ENCODE measurements at regions not wholly inside any gene's neighbourhood (a gene's known extent, or its start where the extent isn't known, plus 50 kb on each side); places are given as distances from the start of the nearest gene placed in this dataset.

- Histone ChIP-seq H3K23ac (ENCODE audit: low read length in 2 of 2) (no peak overlapping the region), H3K9ac (ENCODE audit: low read length) (no peak overlapping the region), H3K4ac (ENCODE audit: low read depth in 1 of 2, low read length in 2 of 2) (no peak overlapping the region), H3K27me3 (ENCODE audit: control insufficient read depth in 1 of 2, insufficient read depth in 1 of 2, low read length in 2 of 2) (peaks cover 0 to 6% of the 10 kb centered on the region in 2 experiments), H3K18ac (ENCODE audit: low read depth in 1 of 2, low read length in 2 of 2) (peak overlapping the region in 1 of 2 experiments; percentile 46), H2BK12ac (ENCODE audit: low read length in 2 of 2) (peak overlapping the region; percentile 6 to 54), H2AFZ (ENCODE audit: low read depth, low read length) (no peak overlapping the region), H3K27ac (ENCODE audit: low read length, poor library complexity, severe bottlenecking) (no peak overlapping the region), H3K36me3 (ENCODE audit: control insufficient read depth in 1 of 2, insufficient read depth in 2 of 2, low read depth in 1 of 2, low read length in 2 of 2) (no peaks in the 10 kb centered on the region), H4K8ac (ENCODE audit: low read length) (no peak overlapping the region), H3K9me3 (ENCODE audit: control insufficient read depth, low read length) (no peaks in the 10 kb centered on the region), H2AK5ac (ENCODE audit: low read length, severe bottlenecking) (no peak overlapping the region), H3K4me2 (ENCODE audit: low read length, poor library complexity, severe bottlenecking) (no peak overlapping the region), H2BK5ac (ENCODE audit: low read depth, low read length, poor library complexity, severe bottlenecking) (no peak overlapping the region), H3K4me1 (ENCODE audit: control insufficient read depth, insufficient read depth, low read depth, low read length) (no peaks in the 10 kb centered on the region), H3K4me3 (ENCODE audit: insufficient read depth in 1 of 2, low read depth in 1 of 2, low read length in 2 of 2) (no peak overlapping the region), H3K14ac (ENCODE audit: low read length in 2 of 2) (peak overlapping the region in 1 of 2 experiments; percentile 59), H3K79me1 (replicated peaks; ENCODE audit: low read length, poor library complexity, severe bottlenecking) (no peaks in the 10 kb centered on the region), H2BK120ac (ENCODE audit: low read depth, low read length) (peak overlapping the region; percentile 11), H2BK15ac (ENCODE audit: low read depth, poor library complexity, severe bottlenecking) (no peak overlapping the region), H4K91ac (ENCODE audit: low read length) (no peak overlapping the region)
- 85% methylated on average over 5 of the region's 6 CpGs for WGBS
- DNase-seq, result no peak
These were observed 131.1 kb upstream of the MYLIP start for GRCh38 chr6:15997586-15998388.

GRCh38 chr6:15996030-15996429 lies 132.9 kb upstream of the MYLIP start:
- Histone ChIP-seq H3K9me3 (ENCODE audit: control insufficient read depth, low read length) (no peaks in the 10 kb centered on the region), H3K27ac (ENCODE audit: low read length, poor library complexity, severe bottlenecking) (no peak overlapping the region), H3K27me3 (ENCODE audit: control insufficient read depth in 1 of 2, insufficient read depth in 1 of 2, low read length in 2 of 2) (peaks cover 0 to 6% of the 10 kb centered on the region in 2 experiments), H3K9ac (ENCODE audit: low read length) (peak overlapping the region; percentile 47), H3K79me1 (replicated peaks; ENCODE audit: low read length, poor library complexity, severe bottlenecking) (no peaks in the 10 kb centered on the region), H2AK5ac (ENCODE audit: low read length, severe bottlenecking) (no peak overlapping the region), H4K8ac (ENCODE audit: low read length) (no peak overlapping the region), H2BK5ac (ENCODE audit: low read depth, low read length, poor library complexity, severe bottlenecking) (no peak overlapping the region), H3K4me3 (ENCODE audit: insufficient read depth in 1 of 2, low read depth in 1 of 2, low read length in 2 of 2) (no peak overlapping the region), H2BK15ac (ENCODE audit: low read depth, poor library complexity, severe bottlenecking) (no peak overlapping the region), H3K18ac (ENCODE audit: low read depth in 1 of 2, low read length in 2 of 2) (peak overlapping the region in 1 of 2 experiments; percentile 65), H3K23ac (ENCODE audit: low read length in 2 of 2) (no peak overlapping the region), H3K4ac (ENCODE audit: low read depth in 1 of 2, low read length in 2 of 2) (no peak overlapping the region), H4K91ac (ENCODE audit: low read length) (no peak overlapping the region), H3K36me3 (ENCODE audit: control insufficient read depth in 1 of 2, insufficient read depth in 2 of 2, low read depth in 1 of 2, low read length in 2 of 2) (no peaks in the 10 kb centered on the region), H2AFZ (ENCODE audit: low read depth, low read length) (no peak overlapping the region), H3K14ac (ENCODE audit: low read length in 2 of 2) (no peak overlapping the region), H2BK120ac (ENCODE audit: low read depth, low read length) (no peak overlapping the region), H2BK12ac (ENCODE audit: low read length in 2 of 2) (no peak overlapping the region), H3K4me2 (ENCODE audit: low read length, poor library complexity, severe bottlenecking) (no peak overlapping the region), H3K4me1 (ENCODE audit: control insufficient read depth, insufficient read depth, low read depth, low read length) (no peaks in the 10 kb centered on the region)
- DNase-seq, result peak; percentile 65
- 50% methylated on average over 2 of the region's 2 CpGs for WGBS

- H2AK5ac ChIP-seq (ENCODE audit: low read length, severe bottlenecking), result no peak overlapping the region
- H2BK120ac ChIP-seq (ENCODE audit: low read depth, low read length), result no peak overlapping the region
- H3K4ac ChIP-seq (ENCODE audit: low read depth in 1 of 2, low read length in 2 of 2), result no peak overlapping the region
- no peak overlapping the region for H2AFZ ChIP-seq (ENCODE audit: low read depth, low read length)
- H3K4me1 ChIP-seq (ENCODE audit: control insufficient read depth, insufficient read depth, low read depth, low read length), result no peaks in the 10 kb centered on the region
- peaks cover 0 to 9% of the 10 kb centered on the region in 2 experiments for H3K27me3 ChIP-seq (ENCODE audit: control insufficient read depth in 1 of 2, insufficient read depth in 1 of 2, low read length in 2 of 2)
- no peak overlapping the region for H2BK15ac ChIP-seq (ENCODE audit: low read depth, poor library complexity, severe bottlenecking)
- H3K79me1 ChIP-seq (replicated peaks; ENCODE audit: low read length, poor library complexity, severe bottlenecking), result no peaks in the 10 kb centered on the region
- no peak overlapping the region for H3K4me3 ChIP-seq (ENCODE audit: insufficient read depth in 1 of 2, low read depth in 1 of 2, low read length in 2 of 2)
- no peak overlapping the region for H4K91ac ChIP-seq (ENCODE audit: low read length)
- no peak overlapping the region for H3K27ac ChIP-seq (ENCODE audit: low read length, poor library complexity, severe bottlenecking)
- H3K9ac ChIP-seq (ENCODE audit: low read length), result peak overlapping the region; percentile 47
- H3K23ac ChIP-seq (ENCODE audit: low read length in 2 of 2), result no peak overlapping the region
- H4K8ac ChIP-seq (ENCODE audit: low read length), result no peak overlapping the region
- H2BK5ac ChIP-seq (ENCODE audit: low read depth, low read length, poor library complexity, severe bottlenecking), result no peak overlapping the region
- H3K36me3 ChIP-seq (ENCODE audit: control insufficient read depth in 1 of 2, insufficient read depth in 2 of 2, low read depth in 1 of 2, low read length in 2 of 2), result no peaks in the 10 kb centered on the region
- H3K4me2 ChIP-seq (ENCODE audit: low read length, poor library complexity, severe bottlenecking), result no peak overlapping the region
- no peak for DNase-seq
- H3K9me3 ChIP-seq (ENCODE audit: control insufficient read depth, low read length), result no peaks in the 10 kb centered on the region
- no peak overlapping the region for H2BK12ac ChIP-seq (ENCODE audit: low read length in 2 of 2)
- no peak overlapping the region for H3K14ac ChIP-seq (ENCODE audit: low read length in 2 of 2)
- H3K18ac ChIP-seq (ENCODE audit: low read depth in 1 of 2, low read length in 2 of 2), result no peak overlapping the region
- 100% methylated on average over 2 of the region's 2 CpGs for WGBS
These were observed 133.4 kb upstream of the MYLIP start for GRCh38 chr6:15995493-15995892.

- Histone ChIP-seq H3K36me3 (ENCODE audit: control insufficient read depth in 1 of 2, insufficient read depth in 2 of 2, low read depth in 1 of 2, low read length in 2 of 2) (no peaks in the 10 kb centered on the region), H3K9ac (ENCODE audit: low read length) (peak overlapping the region; percentile 47), H2BK15ac (ENCODE audit: low read depth, poor library complexity, severe bottlenecking) (no peak overlapping the region), H4K91ac (ENCODE audit: low read length) (no peak overlapping the region), H2BK120ac (ENCODE audit: low read depth, low read length) (no peak overlapping the region), H3K4me2 (ENCODE audit: low read length, poor library complexity, severe bottlenecking) (no peak overlapping the region), H3K27ac (ENCODE audit: low read length, poor library complexity, severe bottlenecking) (no peak overlapping the region), H4K8ac (ENCODE audit: low read length) (no peak overlapping the region), H2BK5ac (ENCODE audit: low read depth, low read length, poor library complexity, severe bottlenecking) (no peak overlapping the region), H2AFZ (ENCODE audit: low read depth, low read length) (no peak overlapping the region), H2BK12ac (ENCODE audit: low read length in 2 of 2) (peak overlapping the region in 1 of 2 experiments; percentile 45), H3K4me1 (ENCODE audit: control insufficient read depth, insufficient read depth, low read depth, low read length) (no peaks in the 10 kb centered on the region), H3K23ac (ENCODE audit: low read length in 2 of 2) (no peak overlapping the region), H3K14ac (ENCODE audit: low read length in 2 of 2) (no peak overlapping the region), H3K18ac (ENCODE audit: low read depth in 1 of 2, low read length in 2 of 2) (no peak overlapping the region), H3K4me3 (ENCODE audit: insufficient read depth in 1 of 2, low read depth in 1 of 2, low read length in 2 of 2) (no peak overlapping the region), H3K79me1 (replicated peaks; ENCODE audit: low read length, poor library complexity, severe bottlenecking) (no peaks in the 10 kb centered on the region), H3K4ac (ENCODE audit: low read depth in 1 of 2, low read length in 2 of 2) (no peak overlapping the region), H3K9me3 (ENCODE audit: control insufficient read depth, low read length) (no peaks in the 10 kb centered on the region), H3K27me3 (ENCODE audit: control insufficient read depth in 1 of 2, insufficient read depth in 1 of 2, low read length in 2 of 2) (peaks cover 0 to 9% of the 10 kb centered on the region in 2 experiments), H2AK5ac (ENCODE audit: low read length, severe bottlenecking) (no peak overlapping the region)
- 53% methylated on average over 6 of the region's 8 CpGs for WGBS
- peak; percentile 41 for DNase-seq
These were observed 133.9 kb upstream of the MYLIP start for GRCh38 chr6:15994814-15995459.
